ENCODE measurements at regions not wholly inside any gene's neighbourhood (a gene's known extent, or its start where the extent isn't known, plus 50 kb on each side); places are given as distances from the start of the nearest gene placed in this dataset.

DNA sequence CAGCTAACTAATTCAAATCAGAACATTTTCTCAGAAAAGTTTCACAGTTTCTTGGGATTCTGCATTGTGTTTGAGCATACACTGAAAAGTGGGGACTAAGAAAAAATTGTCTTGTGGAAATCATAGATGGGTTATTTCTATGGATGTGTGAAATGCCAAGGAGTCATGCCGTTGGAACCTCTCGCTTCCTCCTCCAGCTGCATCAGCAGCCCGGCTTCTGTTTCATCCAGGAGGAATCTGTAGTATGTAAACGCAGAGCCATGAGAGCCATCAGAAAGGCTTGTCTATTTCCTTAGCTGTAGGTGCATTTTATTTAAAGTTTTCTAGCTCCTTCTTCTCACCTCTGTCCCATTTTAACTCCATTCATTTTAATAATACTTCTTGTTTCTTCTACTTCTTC lies 1144.1 kb downstream of the GATA3 start:
- no peak overlapping the region for H2BK5ac ChIP-seq (ENCODE audit: low read length)
- no peak overlapping the region for H3K4me2 ChIP-seq (ENCODE audit: insufficient read depth, low read length, poor library complexity, severe bottlenecking)
- H3K9ac ChIP-seq (ENCODE audit: low read depth, low read length, poor library complexity), result no peak overlapping the region
- H3K4me3 ChIP-seq (ENCODE audit: low read length in 2 of 2), result no peak overlapping the region
- no peak overlapping the region for H4K8ac ChIP-seq (ENCODE audit: low read depth, low read length)
- H2BK120ac ChIP-seq (ENCODE audit: low read depth, low read length), result no peak overlapping the region
- no peak overlapping the region for H2AK5ac ChIP-seq (ENCODE audit: low read depth, low read length)
- H3K9me3 ChIP-seq (replicated peaks in 1 of 2; ENCODE audit: control insufficient read depth in 2 of 2, insufficient read depth in 1 of 2, low read depth in 1 of 2, low read length in 2 of 2), result no peaks in the 10 kb centered on the region
- no peak overlapping the region for H2AFZ ChIP-seq (ENCODE audit: low read length)
- no peak overlapping the region for H2BK15ac ChIP-seq (ENCODE audit: low read length)
- no peak for DNase-seq (ENCODE audit: low spot score)
- H3K4ac ChIP-seq (ENCODE audit: low read length), result no peak overlapping the region
- H3K27me3 ChIP-seq (ENCODE audit: control insufficient read depth in 3 of 3, insufficient read depth in 3 of 3, low read depth in 1 of 3, low read length in 3 of 3), result no peaks in the 10 kb centered on the region
- H2BK12ac ChIP-seq (ENCODE audit: low read length), result no peak overlapping the region
- no peak overlapping the region for H3K14ac ChIP-seq (ENCODE audit: low read length)
- H3K36me3 ChIP-seq (replicated peaks in 1 of 2; ENCODE audit: control insufficient read depth in 2 of 2, insufficient read depth in 2 of 2, low read length in 2 of 2), result no peaks in the 10 kb centered on the region
- H3K27ac ChIP-seq (replicated peaks; ENCODE audit: low read length), result no peak overlapping the region
- H3K23ac ChIP-seq (ENCODE audit: low read depth, low read length, poor library complexity), result no peak overlapping the region
- H3K18ac ChIP-seq (ENCODE audit: low read length), result no peak overlapping the region
- H3K79me1 ChIP-seq (ENCODE audit: low read depth, low read length), result no peaks in the 10 kb centered on the region
- WGBS, 2 donors (ENCODE audit: extremely low coverage in 2 of 2, insufficient read length in 2 of 2, insufficient replicate concordance in 1 of 2), result no CpG with 5 or more reads among the region's 4 CpGs
- no peak overlapping the region for H4K91ac ChIP-seq (ENCODE audit: low read depth, low read length, poor library complexity)
- H3K4me1 ChIP-seq (ENCODE audit: control insufficient read depth in 2 of 2, insufficient read depth in 1 of 2, low read depth in 1 of 2, low read length in 2 of 2), result no peaks in the 10 kb centered on the region

DNA sequence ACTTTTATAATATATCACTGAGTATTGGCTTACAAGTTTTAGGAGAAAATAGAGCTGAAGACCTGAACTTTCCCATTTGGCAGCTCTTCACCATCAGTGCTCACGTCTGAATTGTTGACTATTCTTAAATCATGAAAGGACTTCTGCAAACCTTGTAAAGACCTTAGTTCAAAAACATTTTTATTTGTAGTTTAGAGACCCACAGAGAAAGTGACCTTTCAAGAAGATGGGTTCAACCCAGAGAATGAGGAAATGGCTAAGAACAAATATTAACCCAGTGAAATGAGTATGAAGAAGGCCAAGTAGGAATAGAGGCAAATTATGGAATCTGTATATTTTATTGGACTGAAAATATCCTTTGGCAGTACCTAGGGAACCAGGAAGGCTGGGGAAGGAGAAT lies 1151.1 kb downstream of the GATA3 start:
- H2AFZ ChIP-seq (ENCODE audit: low read length), result no peak overlapping the region
- no peak for DNase-seq (ENCODE audit: low spot score)
- WGBS, 2 donors (ENCODE audit: extremely low coverage in 2 of 2, insufficient read length in 2 of 2, insufficient replicate concordance in 1 of 2), result no CpG with 5 or more reads among the region's 1 CpG

DNA sequence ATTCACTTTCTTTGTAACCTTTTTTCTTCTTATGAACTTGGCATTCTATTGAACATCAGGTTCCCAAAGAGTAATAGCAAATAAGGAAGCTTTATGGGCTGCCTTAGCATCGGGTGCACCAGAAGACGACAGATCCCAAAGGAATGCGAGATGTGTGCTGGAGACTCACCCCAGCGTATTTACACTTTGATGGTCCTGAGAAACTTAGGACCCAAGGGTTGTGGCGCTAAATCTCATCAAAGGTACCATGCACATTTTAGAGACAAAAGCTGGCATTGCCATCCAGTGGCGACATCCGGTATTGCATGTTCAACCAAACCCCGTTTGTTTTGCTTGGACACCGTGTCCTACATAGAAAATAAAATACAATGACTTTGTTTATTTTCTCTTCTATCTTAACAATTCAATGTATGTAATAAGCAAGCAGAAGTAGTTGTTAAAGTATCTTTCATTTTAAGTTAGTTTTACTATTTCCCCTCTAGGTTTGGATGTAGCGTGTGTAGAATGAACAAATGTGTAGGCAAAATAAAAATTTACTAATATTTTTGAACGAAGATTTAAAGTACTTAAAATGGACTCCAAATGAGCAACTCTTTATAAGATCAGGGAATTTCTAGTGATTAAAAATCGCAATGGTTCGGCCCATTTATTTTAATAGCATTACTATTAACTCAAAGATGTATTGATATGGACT lies 1154.8 kb downstream of the GATA3 start:
- Histone ChIP-seq H3K23ac (ENCODE audit: low read depth, low read length, poor library complexity) (no peak overlapping the region), H3K4me1 (ENCODE audit: control insufficient read depth in 2 of 2, insufficient read depth in 1 of 2, low read depth in 1 of 2, low read length in 2 of 2) (peaks cover 0 to 1% of the 10 kb centered on the region in 2 donors), H3K9ac (ENCODE audit: low read depth, low read length, poor library complexity) (no peak overlapping the region), H2BK120ac (ENCODE audit: low read depth, low read length) (no peak overlapping the region), H4K8ac (ENCODE audit: low read depth, low read length) (no peak overlapping the region), H2AK5ac (ENCODE audit: low read depth, low read length) (no peak overlapping the region), H3K4me2 (ENCODE audit: insufficient read depth, low read length, poor library complexity, severe bottlenecking) (no peak overlapping the region), H3K79me1 (ENCODE audit: low read depth, low read length) (no peaks in the 10 kb centered on the region), H3K18ac (ENCODE audit: low read length) (no peak overlapping the region), H2BK15ac (ENCODE audit: low read length) (no peak overlapping the region), H3K4me3 (ENCODE audit: low read length in 2 of 2) (no peak overlapping the region), H2BK12ac (ENCODE audit: low read length) (no peak overlapping the region), H3K27me3 (ENCODE audit: control insufficient read depth in 3 of 3, insufficient read depth in 3 of 3, low read depth in 1 of 3, low read length in 3 of 3) (no peaks in the 10 kb centered on the region), H4K91ac (ENCODE audit: low read depth, low read length, poor library complexity) (no peak overlapping the region), H3K4ac (ENCODE audit: low read length) (no peak overlapping the region), H3K9me3 (replicated peaks in 1 of 2; ENCODE audit: control insufficient read depth in 2 of 2, insufficient read depth in 1 of 2, low read depth in 1 of 2, low read length in 2 of 2) (no peaks in the 10 kb centered on the region), H3K36me3 (replicated peaks in 1 of 2; ENCODE audit: control insufficient read depth in 2 of 2, insufficient read depth in 2 of 2, low read length in 2 of 2) (no peaks in the 10 kb centered on the region), H3K14ac (ENCODE audit: low read length) (no peak overlapping the region), H2AFZ (ENCODE audit: low read length) (peak overlapping the region; percentile 21), H2BK5ac (ENCODE audit: low read length) (no peak overlapping the region), H3K27ac (replicated peaks; ENCODE audit: low read length) (no peak overlapping the region)
- no CpG with 5 or more reads among the region's 13 CpGs for WGBS, 2 donors (ENCODE audit: extremely low coverage in 2 of 2, insufficient read length in 2 of 2, insufficient replicate concordance in 1 of 2)
- peak; percentile 70 for DNase-seq (ENCODE audit: low spot score)

More for the DNA sequence above, 1151.1 kb downstream of the GATA3 start:
- Histone ChIP-seq H3K4me3 (ENCODE audit: low read length in 2 of 2) (no peak overlapping the region), H3K4ac (ENCODE audit: low read length) (no peak overlapping the region), H3K4me2 (ENCODE audit: insufficient read depth, low read length, poor library complexity, severe bottlenecking) (no peak overlapping the region), H3K23ac (ENCODE audit: low read depth, low read length, poor library complexity) (no peak overlapping the region), H3K4me1 (ENCODE audit: control insufficient read depth in 2 of 2, insufficient read depth in 1 of 2, low read depth in 1 of 2, low read length in 2 of 2) (peaks cover 0 to 1% of the 10 kb centered on the region in 2 donors), H3K9ac (ENCODE audit: low read depth, low read length, poor library complexity) (no peak overlapping the region), H3K14ac (ENCODE audit: low read length) (no peak overlapping the region), H2BK12ac (ENCODE audit: low read length) (no peak overlapping the region), H4K8ac (ENCODE audit: low read depth, low read length) (no peak overlapping the region), H3K36me3 (replicated peaks in 1 of 2; ENCODE audit: control insufficient read depth in 2 of 2, insufficient read depth in 2 of 2, low read length in 2 of 2) (no peaks in the 10 kb centered on the region), H3K18ac (ENCODE audit: low read length) (no peak overlapping the region), H3K9me3 (replicated peaks in 1 of 2; ENCODE audit: control insufficient read depth in 2 of 2, insufficient read depth in 1 of 2, low read depth in 1 of 2, low read length in 2 of 2) (no peaks in the 10 kb centered on the region), H3K27ac (replicated peaks; ENCODE audit: low read length) (no peak overlapping the region), H3K27me3 (ENCODE audit: control insufficient read depth in 3 of 3, insufficient read depth in 3 of 3, low read depth in 1 of 3, low read length in 3 of 3) (no peaks in the 10 kb centered on the region), H2BK120ac (ENCODE audit: low read depth, low read length) (no peak overlapping the region), H2BK15ac (ENCODE audit: low read length) (no peak overlapping the region), H3K79me1 (ENCODE audit: low read depth, low read length) (no peaks in the 10 kb centered on the region), H4K91ac (ENCODE audit: low read depth, low read length, poor library complexity) (no peak overlapping the region), H2AK5ac (ENCODE audit: low read depth, low read length) (no peak overlapping the region), H2BK5ac (ENCODE audit: low read length) (no peak overlapping the region)

DNA sequence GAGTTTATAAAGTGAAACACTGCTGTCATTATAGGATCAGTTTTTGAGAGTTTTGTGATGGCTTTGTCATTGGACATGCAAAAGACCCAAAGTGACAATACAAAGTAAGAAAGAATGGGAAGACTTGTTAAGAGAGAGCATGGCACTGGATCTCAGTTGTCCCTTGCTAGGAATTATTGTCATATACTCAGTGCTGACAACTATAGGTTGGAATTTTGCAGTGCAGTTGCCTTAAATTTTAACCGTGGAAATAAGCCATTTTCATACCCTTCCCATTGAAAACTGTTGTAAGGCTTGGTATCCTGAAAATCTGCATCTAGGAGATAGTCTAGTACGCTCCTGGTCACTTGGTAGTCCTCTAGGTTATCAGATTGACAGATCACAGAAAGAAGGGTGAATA lies 1156.7 kb downstream of the GATA3 start:
- no peak overlapping the region for H2BK15ac ChIP-seq (ENCODE audit: low read length)
- H4K8ac ChIP-seq (ENCODE audit: low read depth, low read length), result no peak overlapping the region
- no peak overlapping the region for H2BK12ac ChIP-seq (ENCODE audit: low read length)
- H3K4ac ChIP-seq (ENCODE audit: low read length), result no peak overlapping the region
- no peak overlapping the region for H2BK120ac ChIP-seq (ENCODE audit: low read depth, low read length)
- no peak overlapping the region for H3K27ac ChIP-seq (replicated peaks; ENCODE audit: low read length)
- no peaks in the 10 kb centered on the region for H3K36me3 ChIP-seq (replicated peaks in 1 of 2; ENCODE audit: control insufficient read depth in 2 of 2, insufficient read depth in 2 of 2, low read length in 2 of 2)
- no peak overlapping the region for H3K4me3 ChIP-seq (ENCODE audit: low read length in 2 of 2)
- H3K18ac ChIP-seq (ENCODE audit: low read length), result no peak overlapping the region
- no peak for DNase-seq (ENCODE audit: low spot score)
- H3K23ac ChIP-seq (ENCODE audit: low read depth, low read length, poor library complexity), result no peak overlapping the region
- no peak overlapping the region for H4K91ac ChIP-seq (ENCODE audit: low read depth, low read length, poor library complexity)
- H3K9me3 ChIP-seq (replicated peaks in 1 of 2; ENCODE audit: control insufficient read depth in 2 of 2, insufficient read depth in 1 of 2, low read depth in 1 of 2, low read length in 2 of 2), result no peaks in the 10 kb centered on the region
- peaks cover 0 to 1% of the 10 kb centered on the region in 2 donors for H3K4me1 ChIP-seq (ENCODE audit: control insufficient read depth in 2 of 2, insufficient read depth in 1 of 2, low read depth in 1 of 2, low read length in 2 of 2)
- no peak overlapping the region for H2AK5ac ChIP-seq (ENCODE audit: low read depth, low read length)
- H3K9ac ChIP-seq (ENCODE audit: low read depth, low read length, poor library complexity), result no peak overlapping the region
- no peak overlapping the region for H3K4me2 ChIP-seq (ENCODE audit: insufficient read depth, low read length, poor library complexity, severe bottlenecking)
- no peak overlapping the region for H2AFZ ChIP-seq (ENCODE audit: low read length)
- H3K27me3 ChIP-seq (ENCODE audit: control insufficient read depth in 3 of 3, insufficient read depth in 3 of 3, low read depth in 1 of 3, low read length in 3 of 3), result no peaks in the 10 kb centered on the region
- H3K79me1 ChIP-seq (ENCODE audit: low read depth, low read length), result no peaks in the 10 kb centered on the region
- no peak overlapping the region for H3K14ac ChIP-seq (ENCODE audit: low read length)
- no CpG with 5 or more reads among the region's 2 CpGs for whole genome bisulfite sequencing, 2 donors (ENCODE audit: extremely low coverage in 2 of 2, insufficient read length in 2 of 2, insufficient replicate concordance in 1 of 2)
- no peak overlapping the region for H2BK5ac ChIP-seq (ENCODE audit: low read length)

All from neuronal stem cell (in vitro differentiated cells).